Thyroid gland (tissue), 4 donors: ENCODE measurements at regions not wholly inside any gene's neighbourhood (a gene's known extent, or its start where the extent isn't known, plus 50 kb on each side); places are given as distances from the start of the nearest gene placed in this dataset.

Source experiments
- POLR2A ChIP-seq, 2 donors: fragments of 450-650 bp; IDR thresholded peaks; one replicate each; pipeline ENCODE4 v1.6.1; 2017; ENCODE audit warnings: antibody characterized with exemption in 2 of 2, mild to moderate bottlenecking in 2 of 2, moderate library complexity in 1 of 2
- TF ChIP-seq, protein P1 (sequence below), 6 experiments: fragments of 200-600 bp in 3 of 6; fragments of 450-650 bp in 3 of 6; sonication (generic) in 3 of 6; IDR thresholded peaks; one replicate each; pipeline ENCODE4 v1.5.1; 2016 to 2019; ENCODE audit warnings: antibody characterized with exemption in 6 of 6, mild to moderate bottlenecking in 2 of 6, inconsistent platforms in 1 of 6, moderate library complexity in 1 of 6

DNA sequence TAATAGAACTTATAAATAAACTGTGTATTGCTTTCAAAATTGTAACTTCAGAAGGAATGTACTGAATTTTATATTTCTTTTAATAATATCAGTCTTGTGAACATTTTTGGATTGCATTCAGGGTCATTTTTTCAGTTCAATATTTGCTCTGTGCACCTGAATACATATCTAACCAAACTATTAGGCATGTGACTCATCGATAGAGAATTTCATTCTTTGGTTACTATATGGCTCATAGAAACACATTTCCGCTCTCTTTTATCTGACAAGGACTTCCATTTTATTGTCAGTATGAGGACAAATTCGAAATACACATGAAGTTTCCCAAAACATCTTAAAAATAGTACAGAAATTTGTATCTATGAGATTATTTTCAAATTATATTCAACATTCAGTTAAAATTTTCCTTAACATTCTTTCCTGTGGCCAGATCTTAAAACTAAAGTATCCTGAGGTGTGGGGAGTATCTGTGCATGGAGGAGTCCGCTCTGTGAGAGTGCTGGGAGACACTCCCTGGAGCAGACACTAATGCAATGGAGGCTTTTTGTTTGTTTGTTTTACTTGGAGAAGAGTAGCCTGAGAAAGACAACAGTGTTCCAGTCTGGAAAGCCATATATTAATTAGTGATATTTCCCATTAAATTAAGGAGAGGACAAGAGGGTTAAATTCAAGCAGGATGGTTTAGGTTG, 483.6 kb downstream of the PCDH20 start:
- TF ChIP-seq, protein P1, sequence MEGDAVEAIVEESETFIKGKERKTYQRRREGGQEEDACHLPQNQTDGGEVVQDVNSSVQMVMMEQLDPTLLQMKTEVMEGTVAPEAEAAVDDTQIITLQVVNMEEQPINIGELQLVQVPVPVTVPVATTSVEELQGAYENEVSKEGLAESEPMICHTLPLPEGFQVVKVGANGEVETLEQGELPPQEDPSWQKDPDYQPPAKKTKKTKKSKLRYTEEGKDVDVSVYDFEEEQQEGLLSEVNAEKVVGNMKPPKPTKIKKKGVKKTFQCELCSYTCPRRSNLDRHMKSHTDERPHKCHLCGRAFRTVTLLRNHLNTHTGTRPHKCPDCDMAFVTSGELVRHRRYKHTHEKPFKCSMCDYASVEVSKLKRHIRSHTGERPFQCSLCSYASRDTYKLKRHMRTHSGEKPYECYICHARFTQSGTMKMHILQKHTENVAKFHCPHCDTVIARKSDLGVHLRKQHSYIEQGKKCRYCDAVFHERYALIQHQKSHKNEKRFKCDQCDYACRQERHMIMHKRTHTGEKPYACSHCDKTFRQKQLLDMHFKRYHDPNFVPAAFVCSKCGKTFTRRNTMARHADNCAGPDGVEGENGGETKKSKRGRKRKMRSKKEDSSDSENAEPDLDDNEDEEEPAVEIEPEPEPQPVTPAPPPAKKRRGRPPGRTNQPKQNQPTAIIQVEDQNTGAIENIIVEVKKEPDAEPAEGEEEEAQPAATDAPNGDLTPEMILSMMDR (IDR thresholded peaks at IDR 0.05) = no peak
- no peak for TF ChIP-seq POLR2A (IDR thresholded peaks at IDR 0.05)
